ENCODE measurements at regions not wholly inside any gene's neighbourhood (a gene's known extent, or its start where the extent isn't known, plus 50 kb on each side); places are given as distances from the start of the nearest gene placed in this dataset.

DNA sequence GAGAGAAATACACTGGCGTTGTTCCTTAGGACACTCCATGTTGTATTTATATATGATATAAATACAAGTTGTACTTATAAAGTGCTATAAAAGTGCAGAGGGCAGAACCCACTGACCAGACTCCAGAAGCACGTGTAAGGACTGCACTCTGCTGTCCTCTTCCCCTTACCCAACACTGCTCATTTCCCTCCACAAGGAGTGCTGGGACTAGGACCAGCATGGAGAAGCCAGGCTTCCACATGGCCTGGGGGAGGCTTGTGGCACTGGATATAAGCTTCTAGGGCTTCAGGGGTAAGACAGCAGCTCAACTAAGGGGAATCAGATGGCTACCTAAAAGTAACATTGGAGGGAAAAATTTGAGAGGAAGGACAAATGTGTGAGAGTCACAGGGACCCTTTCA, 556.9 kb downstream of the IGSF11 start:
- TF ChIP-seq, protein P1, sequence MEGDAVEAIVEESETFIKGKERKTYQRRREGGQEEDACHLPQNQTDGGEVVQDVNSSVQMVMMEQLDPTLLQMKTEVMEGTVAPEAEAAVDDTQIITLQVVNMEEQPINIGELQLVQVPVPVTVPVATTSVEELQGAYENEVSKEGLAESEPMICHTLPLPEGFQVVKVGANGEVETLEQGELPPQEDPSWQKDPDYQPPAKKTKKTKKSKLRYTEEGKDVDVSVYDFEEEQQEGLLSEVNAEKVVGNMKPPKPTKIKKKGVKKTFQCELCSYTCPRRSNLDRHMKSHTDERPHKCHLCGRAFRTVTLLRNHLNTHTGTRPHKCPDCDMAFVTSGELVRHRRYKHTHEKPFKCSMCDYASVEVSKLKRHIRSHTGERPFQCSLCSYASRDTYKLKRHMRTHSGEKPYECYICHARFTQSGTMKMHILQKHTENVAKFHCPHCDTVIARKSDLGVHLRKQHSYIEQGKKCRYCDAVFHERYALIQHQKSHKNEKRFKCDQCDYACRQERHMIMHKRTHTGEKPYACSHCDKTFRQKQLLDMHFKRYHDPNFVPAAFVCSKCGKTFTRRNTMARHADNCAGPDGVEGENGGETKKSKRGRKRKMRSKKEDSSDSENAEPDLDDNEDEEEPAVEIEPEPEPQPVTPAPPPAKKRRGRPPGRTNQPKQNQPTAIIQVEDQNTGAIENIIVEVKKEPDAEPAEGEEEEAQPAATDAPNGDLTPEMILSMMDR (IDR thresholded peaks at IDR 0.05), result no peak
- no peak for TF ChIP-seq POLR2A (IDR thresholded peaks at IDR 0.05)

Data from right lobe of liver (tissue), 4 donors.